ENCODE measurements at regions not wholly inside any gene's neighbourhood (a gene's known extent, or its start where the extent isn't known, plus 50 kb on each side); places are given as distances from the start of the nearest gene placed in this dataset.
"Not testable (repeated sequence)": the region's sequence is repeated elsewhere in the genome, so short reads cannot be mapped to it uniquely, and the experiment has no call there.

DNA sequence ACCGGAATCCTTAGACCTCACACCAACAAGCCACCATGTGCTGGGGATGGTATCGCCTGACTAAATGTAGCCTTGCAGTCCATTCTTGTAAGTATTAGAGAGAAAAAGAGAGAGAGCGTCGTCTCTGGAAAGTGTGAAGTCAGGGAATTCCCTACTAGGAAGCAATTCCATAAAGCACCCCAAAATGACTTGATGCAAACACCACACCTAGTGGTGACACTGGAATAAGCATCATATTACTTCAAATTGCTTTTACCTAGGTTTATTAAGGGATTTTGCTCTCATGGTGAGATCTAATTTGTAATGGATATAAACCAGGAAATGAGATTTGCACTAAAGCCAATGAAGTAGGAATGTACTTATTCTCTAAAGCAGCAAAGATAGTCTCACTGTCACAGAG lies 111.4 kb upstream of the METTL9 start:
- DNase-seq = not testable (repeated sequence)

DNA sequence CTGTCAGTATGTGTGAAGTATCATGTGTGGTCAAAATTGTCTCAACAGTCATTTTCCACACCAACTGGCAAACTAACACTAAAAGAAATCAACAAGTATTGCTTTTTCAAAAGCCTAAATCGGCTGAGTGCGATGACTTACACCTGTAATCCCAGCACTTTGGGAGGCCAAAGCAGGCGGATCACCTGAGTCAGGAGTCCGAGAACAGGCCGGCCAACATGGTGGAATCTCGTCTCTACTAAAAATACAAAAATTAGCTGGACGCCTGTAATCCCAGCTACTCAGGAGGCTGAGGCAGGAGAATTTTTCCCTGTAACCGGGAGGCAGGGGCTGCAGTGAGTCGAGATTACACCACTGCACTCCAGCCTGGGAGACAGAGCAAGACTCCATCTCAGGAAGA lies 100.3 kb upstream of the METTL9 start:
- not testable (repeated sequence) for DNase-seq

DNA sequence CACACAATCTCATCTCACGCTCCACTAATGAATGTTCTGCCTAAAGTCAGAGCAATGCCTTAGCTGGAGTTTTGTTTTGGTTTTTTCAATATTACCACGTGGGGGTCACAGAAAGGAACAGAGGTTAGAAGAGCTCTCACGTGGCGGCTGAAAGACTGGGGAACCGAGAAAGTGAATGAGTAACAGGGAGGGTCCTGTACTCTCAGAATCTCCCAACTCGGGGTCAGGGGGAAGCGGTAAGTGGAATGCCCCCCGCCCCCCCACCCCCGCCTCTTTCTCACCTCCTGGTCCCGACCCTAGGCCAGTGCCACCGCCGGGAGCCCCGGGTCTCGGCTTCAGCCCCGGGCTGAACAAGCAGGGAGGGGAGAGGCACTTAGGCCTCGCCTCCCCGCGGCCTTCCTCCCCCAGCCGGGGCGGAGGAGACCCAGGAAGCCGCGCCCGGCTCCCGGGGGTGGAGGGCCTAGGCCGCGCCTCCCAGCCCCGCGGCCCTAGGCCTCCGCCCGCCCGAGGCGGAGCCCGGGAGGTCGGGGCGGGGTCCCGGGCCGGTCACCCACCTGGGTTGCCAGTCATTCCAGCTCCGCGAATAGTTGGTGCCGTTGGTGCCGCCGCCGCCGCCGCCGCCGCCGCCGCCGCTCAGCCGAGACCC lies 98.0 kb upstream of the METTL9 start:
- DNase-seq = not testable (repeated sequence)

DNA sequence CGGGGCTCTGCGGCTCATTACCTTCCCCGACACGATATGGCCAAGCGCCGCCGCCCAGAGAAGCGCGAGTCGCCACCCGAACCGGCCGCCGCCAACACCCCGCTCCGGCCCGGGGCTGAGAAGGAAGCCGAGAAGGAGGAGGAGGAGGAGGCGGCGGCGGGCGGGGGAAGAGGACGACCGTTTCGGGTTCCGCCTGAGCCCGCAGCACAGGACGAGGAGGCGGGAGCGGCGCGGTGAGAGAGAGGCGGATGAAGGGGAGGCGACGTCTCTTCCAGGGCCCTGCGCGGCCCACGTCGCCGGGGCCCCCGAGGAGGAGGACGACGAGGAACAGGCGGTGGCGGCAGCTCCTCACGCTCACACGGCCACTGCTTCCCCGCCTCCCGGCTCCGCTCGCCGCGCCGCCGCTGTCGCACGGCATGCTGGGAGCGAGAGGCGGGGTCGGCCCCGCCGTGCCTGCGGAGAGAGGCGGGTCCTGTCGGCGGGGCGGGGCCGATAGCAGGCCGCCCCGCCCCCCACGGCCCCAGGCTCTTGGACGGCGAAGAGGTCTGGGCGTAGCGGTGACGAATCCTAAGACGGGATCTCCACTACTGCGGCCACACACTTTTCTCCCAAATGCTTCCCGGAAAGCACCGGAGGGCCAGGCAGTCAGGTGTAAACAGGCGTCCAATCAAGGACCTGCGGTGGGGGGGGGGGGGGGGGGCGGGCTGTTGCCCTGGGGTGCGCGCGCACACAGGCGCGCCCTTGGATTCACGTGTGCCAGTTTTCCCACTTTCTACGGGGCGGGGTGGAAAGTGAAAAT lies 97.3 kb upstream of the METTL9 start:
- DNase-seq = peak; percentile 93

DNA sequence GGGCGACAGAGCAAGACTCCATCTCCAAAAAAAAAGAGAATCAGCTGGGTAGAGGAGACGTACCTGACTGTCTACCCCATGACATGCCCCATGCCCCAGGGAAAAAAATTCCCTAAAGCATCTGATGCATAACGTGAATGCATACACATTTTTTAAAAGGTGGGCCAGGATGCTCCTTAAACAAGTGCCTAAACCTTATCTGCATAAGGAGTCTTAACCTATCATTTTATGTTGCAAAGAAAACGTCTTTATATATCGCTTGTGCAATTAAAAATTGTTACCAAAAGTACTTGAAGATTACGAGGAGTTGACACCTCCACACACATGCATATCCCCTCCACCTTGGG lies 95.8 kb upstream of the METTL9 start:
- not testable (repeated sequence) for DNase-seq

DNA sequence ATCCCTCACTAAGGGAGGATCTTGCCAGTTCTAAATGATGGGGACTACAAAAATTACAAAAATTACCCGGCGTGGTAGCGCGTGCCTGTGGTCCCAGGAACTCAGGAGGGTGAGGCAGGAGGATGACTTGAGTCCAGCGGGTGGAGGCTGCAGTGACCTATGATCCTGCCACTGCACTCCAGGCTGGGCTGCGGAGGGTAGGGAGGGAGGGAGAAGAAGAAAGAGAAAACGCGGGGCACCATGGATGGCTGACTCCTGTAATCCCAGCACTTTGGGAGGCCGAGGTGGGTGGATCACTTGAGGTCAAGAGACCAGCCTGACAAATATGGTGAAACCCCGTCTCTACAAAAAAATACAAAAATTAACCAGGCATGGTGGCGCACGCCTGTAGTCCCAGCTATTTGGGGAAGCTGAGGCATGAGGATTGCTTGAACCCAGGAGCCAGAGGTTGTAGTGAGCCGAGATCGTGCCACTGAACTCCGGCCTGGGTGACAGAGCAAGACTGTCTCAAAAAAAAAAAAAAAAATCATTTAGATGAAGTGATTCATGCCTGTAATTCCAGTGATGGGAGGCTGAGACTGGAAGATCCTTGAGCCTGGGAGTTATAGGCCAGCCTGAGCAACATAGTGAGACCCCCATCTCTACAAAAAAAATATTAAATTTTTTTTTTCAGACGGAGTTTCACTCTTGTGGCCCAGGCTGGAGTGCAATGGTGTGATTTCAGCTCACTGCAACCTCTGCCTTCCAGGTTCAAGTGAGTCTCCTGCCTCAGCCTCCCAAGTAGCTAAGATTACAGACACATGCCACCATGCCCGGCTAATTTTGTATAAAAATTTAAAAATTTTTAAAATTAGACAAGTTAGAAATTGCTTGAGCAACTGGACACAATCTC lies 95.2 kb upstream of the METTL9 start:
- not testable (repeated sequence) for DNase-seq

DNA sequence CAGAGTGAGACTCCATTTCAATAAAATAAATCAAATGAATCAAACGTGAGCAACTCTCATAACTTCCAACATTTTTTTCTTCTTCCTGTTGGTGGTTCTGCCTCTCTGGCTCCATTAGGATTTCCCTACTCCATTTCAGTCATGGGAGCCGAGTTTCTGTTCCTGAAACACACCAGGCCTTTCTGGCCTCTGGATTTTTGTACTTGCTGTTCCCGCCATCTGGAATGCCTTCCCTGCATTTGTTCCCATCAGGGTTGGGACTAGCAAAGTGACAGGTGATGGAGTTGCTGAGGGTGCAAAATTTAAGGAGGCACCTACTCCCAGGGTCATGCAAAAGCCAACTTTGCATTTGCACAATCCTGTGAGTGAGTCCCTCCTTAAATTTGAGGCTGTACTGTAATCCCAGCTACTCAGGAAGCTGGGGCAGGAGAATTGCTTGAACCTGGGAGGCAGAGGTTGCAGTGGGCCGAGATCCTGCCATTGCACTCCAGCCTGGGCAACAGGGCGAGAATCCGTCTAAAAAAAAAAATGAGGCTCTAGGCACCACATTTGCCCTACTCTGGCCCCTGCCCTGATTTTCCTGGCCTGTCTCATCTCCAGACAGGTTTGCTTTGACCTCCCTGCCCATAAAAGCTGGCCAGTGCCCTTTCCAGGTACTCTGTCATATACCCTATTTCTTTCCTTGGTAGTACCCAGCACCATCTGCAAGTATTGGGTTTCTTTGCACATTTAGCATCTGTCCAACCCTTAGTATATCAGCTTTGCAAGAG lies 93.4 kb upstream of the METTL9 start:
- DNase-seq = not testable (repeated sequence)

DNA sequence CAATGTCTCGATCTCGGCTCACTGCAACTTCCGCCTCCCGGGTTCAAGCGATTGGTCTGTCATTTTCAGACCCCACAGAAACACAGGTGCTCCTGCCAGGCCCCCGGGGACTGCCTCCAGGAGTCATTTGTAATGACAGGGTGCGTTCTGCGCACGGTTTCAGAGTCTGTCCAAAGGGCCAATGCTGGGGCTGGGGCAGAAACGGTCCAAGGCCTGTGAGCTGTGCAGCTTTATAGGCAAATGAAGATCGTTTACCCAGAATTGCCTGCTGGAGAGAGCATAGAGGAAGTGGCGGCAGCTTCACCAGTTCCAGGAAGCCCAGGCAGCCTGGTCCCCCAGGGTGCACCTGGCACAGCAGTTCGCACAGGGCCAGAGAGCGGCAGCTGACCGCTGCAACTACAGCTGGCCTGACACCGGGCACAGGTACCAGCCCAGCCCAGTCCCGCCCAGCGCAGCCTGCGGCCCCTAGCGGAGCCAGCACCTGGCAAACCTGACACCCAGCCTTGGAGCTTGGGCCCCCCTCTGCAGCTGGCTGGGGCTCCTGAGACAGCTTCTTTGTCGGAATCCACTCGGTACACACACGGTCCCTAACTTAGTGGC lies 92.4 kb upstream of the METTL9 start:
- DNase-seq = not testable (repeated sequence)

- DNase-seq = not testable (repeated sequence)
Observed at GRCh38 chr16:21507631-21508305, 91.6 kb upstream of the METTL9 start.

DNA sequence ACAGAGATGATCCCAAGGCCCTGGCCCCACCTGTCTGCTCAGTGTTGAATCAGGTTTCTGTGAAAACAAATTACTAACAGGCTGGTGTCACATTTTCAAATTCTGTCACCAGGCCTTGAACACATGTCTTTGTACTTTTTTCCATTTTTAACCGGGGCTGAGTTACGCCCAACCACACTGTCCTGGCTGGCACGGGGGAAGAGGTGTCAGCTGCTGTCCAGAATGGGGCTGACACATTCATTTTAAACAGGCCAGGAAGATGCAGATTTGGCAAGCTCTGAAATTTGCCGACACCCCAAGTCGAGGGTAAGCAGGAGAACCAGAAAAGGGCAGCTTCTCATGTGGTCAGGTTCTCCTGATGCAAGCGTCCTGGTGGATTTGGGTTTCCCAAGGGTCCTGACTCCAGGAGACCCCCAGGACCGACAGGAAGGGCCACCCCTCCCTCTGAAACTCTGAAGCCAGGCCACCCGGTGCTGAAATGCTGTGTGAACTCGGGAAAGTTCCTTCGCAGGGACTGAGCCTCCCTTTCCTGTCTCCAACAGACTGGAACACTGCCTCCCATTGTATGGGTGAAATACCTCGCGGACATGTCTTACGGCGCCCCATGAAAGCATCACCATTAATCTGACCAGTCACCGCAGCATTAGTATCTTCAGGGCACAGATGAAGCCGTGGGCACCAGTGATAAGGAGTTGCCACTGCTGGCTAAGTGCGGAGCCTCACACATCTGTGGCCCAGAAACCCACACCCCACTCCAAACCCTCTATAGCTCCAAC lies 90.5 kb upstream of the METTL9 start:
- not testable (repeated sequence) for DNase-seq

GRCh38 chr16:21509437-21510086 lies 89.8 kb upstream of the METTL9 start:
- not testable (repeated sequence) for DNase-seq

DNA sequence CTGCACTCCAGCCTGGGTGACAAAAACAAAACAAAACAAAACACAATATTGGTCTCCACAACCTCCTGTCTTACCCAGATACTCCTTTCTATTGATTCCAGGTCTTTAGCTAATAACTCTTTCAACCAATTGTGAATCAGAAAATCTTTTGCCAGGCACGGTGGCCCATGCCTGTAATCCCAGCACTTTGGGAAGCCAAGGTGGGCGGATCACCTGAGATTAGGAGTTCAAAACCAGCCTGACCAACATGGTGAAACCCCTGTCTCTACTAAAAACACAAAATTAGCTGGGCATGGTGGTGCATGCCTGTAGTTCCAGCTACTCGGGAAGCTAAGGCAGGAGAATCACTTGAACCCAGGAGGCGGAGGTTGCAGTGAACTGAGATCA lies 88.5 kb upstream of the METTL9 start:
- DNase-seq = not testable (repeated sequence)

DNA sequence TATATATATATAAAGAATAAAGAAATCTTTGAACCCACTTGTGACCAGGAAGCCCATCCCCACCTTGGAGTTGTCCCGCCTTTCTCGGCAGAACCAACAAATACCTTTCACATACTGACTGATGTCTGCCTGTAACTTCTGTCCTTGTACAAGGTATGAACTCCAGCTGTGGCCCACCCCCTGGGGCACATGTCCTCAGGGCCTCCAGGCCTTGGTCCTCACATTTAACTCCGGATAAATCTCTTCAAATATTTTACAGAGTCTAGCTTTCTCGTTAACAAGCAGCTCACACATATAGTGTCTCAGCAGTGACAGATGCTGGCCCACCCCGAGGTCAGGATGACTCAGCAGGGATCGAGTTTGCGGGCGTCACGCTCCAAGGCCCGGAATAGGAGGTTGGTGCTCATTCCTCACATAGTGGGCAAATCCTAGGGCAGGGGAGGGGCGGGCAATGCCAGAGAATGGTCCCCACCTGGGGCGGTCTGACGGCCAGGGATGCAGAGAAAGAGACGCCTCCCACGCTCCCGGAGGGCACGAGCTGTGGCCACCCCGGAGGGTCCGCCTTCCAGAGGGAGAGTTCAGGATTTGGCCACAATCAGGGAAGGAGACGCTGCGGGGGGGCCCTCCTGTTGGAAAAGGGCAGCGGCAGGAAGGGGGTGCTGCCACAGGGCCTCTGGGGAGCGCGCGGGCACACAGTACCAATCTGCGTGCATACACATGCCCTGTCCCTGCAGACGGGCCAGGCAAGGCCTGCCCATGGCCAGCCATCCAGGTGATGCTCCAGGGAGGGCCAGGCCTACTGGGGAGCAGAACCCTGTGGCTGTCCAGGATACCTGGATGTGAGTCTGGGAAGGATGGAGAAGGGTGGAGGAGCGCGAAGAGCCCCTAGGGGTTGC lies 87.8 kb upstream of the METTL9 start:
- DNase-seq = not testable (repeated sequence)

DNA sequence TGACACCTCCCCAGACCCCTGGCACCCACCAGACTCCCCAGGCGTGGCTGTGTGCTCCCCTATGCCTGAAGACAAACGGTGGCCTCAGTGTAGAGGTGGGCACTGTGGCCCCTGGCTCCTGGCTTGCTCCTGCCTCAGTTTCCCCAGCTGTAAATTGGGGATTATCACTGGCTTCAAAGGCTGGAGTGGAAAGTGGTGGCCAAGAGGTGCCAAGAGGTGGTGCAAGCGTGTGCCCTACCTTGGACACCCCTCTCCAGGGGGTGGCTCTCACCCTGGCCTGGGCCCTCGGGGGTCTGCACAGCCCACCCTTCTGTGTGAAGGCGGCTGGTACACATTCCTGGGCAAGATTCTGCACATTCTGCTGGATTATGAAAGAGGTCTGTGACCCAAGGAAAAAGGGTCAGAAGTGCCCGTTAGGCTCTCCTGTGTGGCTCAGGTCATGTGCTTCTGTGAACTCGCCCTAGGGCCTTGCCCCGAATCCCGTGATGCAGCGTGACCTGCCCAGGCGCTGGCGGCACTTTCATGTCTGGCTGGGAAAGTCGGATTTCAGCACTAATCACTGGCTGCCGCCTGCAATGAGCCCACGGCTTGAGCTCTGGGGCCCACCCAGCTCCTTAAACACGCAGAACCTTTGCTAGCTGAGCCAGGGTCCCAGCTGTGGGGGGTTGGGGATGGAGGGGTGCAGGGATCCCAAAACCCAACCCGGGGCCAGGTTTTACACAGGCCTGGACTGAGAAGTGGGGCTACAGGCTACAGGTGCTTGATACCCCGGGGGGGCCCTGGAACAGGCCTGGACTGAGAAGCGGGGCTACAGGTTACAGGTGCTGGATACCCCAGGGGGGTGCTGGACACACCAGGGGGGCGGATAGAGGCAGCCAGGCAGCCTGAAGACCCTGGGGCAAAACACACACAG lies 86.8 kb upstream of the METTL9 start:
- not testable (repeated sequence) for DNase-seq

- not testable (repeated sequence) for DNase-seq
Observed at GRCh38 chr16:21513337-21513741, 86.0 kb upstream of the METTL9 start.

- DNase-seq = not testable (repeated sequence)
Observed at GRCh38 chr16:21513812-21514473, 85.4 kb upstream of the METTL9 start.

- DNase-seq = not testable (repeated sequence)
Observed at GRCh38 chr16:21514474-21514840, 84.9 kb upstream of the METTL9 start.

DNA sequence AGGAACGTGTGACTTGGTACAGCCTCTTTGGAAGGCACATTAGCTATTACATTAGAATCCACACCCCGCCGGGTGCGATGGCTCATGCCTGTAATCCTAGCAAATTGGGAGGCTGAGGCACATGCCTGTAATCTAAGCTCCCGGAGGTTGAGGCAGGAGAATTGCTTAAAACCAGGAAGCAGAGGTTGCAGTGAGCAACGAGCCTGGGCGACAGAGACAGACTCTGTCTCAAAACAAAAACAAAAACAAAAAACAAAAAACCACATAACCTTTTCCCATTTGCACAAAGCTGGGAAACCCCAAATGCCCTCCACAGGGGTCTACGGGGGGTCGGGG lies 82.7 kb upstream of the METTL9 start:
- not testable (repeated sequence) for DNase-seq

Data from right forelimb (tissue), 1 donor.